Left kidney (tissue), 1 donor: ENCODE measurements at regions not wholly inside any gene's neighbourhood (a gene's known extent, or its start where the extent isn't known, plus 50 kb on each side); places are given as distances from the start of the nearest gene placed in this dataset.
A peak's percentile ranks its signal among the peaks of the same experiment; 100 is the strongest.
"Not testable (repeated sequence)": the region's sequence is repeated elsewhere in the genome, so short reads cannot be mapped to it uniquely, and the experiment has no call there.

Experiments
- DNase-seq: peaks from one replicate; pipeline ENCODE4 v3.0.0-alpha.2; 2013

DNA sequence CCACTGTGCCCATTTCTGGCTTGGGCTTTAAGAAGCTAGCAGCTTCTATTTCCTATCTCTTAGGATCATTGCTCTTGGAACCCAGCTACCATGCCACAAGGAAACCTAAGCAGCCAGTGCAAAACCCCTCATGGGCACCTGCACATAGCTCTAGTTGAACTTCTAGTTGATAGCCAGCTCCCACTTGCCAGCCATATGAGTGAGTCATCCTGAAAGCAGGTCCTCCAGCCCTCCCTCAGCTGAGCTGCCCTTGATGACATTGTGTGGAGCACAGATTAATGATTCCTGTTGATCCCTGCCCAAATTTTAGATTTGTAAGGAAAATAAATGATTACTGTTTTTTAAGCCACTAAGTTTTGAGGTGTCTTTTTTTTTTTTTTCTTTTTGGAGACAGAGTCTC, 234.2 kb upstream of the FBXO33 start:
- DNase-seq, result no peak

DNA sequence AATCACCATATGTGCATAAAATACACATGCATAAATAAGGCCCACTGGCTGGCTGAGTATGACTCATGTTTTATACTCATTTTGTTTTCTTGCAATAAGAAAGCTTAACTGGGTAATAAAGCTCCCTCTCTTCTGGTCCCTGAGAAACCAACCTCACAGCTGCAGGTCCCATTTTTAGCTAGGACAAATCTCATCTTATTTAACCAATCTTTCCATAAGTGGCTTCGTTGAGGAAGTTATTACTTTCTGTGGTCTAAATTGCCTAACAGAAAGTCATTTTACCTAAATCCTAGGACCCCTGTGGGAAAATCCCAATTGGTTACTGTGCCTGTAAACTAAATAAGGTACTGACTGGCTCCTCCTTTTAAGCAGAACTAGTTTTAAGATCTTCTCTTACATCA, 232.8 kb upstream of the FBXO33 start:
- no peak for DNase-seq

DNA sequence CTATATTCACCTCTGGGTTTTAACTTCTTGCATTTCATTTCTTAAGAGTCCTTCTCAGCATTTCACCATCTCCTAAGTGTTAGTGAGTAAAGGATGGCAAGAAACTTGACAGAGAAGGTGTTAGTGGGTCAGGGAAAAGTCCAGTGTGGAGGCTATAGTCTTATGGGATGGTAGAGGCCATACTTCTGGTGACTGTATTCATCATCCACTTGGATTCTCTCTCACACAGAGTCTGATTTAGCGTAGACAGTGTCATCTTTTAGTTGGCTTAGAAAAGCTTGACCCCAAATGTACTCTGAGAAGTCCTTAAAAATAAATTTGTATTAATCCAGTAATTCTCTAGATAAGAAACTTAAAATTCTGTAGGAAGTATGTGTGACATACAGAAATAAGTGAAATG, 232.4 kb upstream of the FBXO33 start:
- DNase-seq, result no peak

DNA sequence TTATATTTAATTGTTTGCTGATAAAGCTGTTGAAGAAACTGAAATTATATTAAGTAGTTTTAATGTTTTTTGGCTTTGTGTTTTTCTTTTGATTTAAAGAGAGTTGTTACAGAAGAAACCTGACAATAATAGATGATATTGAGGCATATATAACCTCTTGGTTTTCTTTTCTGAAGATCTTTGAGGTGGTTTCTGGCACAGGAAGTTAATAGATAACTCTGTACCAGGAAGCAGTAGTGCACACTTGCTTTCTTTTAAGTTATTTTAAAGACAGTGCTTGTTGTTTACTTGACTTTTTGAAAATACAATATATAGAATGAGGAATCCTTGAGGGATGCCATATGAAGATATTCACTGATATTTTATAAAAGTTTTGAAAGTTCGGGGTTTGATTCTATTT, 209.0 kb upstream of the FBXO33 start:
- DNase-seq, result no peak

DNA sequence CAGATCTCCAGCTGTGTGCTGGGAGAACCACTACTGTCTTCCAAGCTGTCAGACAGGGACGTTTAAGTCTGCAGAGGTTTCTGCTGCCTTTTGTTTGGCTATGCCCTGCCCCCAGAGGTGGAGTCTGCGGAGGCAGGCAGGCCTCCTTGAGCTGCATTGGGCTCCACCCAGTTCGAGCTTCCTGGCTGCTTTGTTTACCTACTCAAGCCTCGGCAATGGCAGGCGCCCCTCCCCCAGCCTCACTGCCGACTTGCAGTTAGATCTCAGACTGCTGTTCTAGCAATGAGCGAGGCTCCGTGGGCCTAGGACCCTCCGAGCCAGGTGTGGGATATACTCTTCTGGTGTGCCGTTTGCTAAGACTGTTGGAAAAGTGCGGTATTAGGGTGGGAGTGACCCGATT, 206.8 kb upstream of the FBXO33 start:
- DNase-seq, result not testable (repeated sequence)

DNA sequence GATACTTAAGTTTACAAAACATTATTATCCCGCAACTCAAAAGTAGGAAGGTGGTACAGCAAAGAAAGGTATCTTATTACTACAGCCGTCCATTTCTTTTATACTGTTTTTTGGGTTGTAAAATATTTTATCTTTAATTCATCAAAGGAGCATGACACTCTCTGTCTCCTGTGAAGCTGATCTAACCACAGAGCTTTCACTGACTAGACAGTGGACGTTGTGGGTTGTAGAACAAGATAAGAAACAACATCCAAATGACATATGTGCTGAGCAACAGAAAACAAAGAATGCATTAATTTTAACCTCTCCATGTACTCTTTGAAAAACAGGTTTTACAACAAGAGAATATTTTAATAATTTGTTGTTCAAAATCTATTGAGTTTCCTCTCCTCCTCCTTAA, 195.9 kb upstream of the FBXO33 start:
- no peak for DNase-seq

DNA sequence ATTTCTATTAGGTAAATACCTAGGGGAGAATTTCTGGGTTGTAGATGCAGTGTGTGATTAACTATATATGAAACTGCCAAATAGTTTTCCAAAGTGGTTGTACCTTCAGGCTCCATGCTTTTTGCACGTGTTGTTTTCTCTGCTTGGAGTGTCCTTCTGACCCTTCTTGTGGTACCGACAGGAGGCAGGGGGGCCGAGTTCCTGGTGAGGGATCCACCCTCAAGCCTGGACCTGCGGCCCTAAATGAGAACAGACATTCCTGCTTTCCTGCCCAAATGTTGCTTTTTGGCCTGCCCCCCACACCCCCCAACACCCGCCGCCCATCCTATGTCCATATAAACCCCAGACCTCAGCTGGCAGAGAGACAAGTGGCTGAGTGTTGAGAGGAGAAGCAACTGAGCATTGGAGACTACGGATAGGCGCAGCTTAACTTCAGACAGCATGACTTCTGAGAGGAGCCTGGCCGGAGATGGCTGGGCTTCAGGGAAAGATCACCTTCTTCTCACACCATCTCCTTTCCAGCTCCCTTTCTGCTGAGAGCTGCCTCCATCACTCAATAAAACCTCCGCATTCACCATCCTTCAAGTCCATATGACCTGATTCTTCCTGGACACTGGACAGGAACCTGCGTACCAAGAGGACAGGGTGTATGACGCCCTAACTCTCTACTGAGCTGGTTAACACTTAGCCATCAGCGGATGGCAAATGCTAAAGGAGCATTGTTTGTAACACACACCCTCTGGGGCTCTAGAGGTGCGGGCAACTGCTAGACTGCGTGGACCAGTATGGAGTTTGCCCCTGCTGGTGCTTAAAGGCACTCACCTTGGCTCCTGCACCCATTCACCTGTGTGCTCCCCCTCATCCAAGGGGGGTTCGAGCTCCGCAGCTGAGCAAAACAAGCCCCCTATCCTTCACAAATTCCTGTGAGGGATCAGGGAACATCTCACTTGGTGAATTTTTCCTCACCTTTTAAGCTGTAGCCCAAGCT, 194.7 kb upstream of the FBXO33 start:
- DNase-seq, result no peak

DNA sequence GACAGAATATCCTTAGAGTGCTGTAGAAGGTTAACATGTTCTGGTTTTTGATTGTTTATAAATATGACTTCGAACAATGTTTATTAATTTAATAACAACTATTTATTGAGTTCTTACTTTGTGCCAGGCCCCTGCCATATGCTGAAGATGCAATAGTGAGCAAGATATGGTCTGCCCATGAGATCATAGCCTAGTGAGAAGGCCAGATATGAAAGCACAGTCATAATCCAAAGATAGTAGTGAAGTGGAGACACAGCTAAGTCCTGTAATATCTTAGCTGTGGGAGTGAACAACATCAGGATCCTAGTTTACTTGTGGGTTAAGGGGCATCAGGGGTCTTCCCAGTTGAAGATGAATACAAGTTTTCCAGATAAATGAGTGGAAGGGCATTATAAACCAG, 189.4 kb upstream of the FBXO33 start:
- DNase-seq, result no peak

DNA sequence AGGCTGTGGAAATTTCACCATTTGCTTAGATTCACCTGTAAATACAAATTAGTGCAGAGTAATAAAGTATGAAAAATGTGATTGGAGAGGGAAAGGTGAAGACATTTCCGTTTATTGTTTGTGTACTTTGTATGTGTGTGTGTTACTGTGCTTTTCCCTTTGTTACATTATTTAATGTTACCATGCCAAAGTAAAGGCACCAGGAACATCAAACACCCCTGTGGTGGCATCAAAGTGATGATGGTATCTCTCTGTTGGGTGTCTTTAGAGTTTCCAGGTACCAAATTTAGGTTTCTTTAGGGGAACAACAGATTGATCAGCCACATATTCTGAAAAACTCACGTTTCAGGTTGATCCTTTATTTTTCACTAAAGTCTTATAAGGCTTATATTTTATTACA, 189.0 kb upstream of the FBXO33 start:
- DNase-seq, result no peak

DNA sequence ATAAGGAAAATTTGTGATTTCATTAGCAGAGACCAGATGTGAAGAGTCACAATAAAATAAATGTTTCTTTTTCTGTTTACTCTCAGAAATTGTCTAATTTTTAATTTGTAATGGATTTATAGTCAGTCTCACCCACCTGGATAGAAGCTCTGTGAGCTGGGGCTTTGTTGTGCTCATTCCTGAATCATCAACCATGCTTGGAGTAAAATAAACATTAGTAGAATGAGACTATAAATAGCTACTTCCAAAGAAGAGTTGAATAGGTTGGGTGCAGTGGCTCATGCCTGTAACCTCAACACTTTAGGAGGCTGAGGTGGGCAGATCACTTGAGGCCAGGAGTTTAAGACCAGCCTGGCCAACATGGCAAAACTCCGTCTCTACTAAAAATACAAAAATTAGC, 185.3 kb upstream of the FBXO33 start:
- DNase-seq, result no peak

DNA sequence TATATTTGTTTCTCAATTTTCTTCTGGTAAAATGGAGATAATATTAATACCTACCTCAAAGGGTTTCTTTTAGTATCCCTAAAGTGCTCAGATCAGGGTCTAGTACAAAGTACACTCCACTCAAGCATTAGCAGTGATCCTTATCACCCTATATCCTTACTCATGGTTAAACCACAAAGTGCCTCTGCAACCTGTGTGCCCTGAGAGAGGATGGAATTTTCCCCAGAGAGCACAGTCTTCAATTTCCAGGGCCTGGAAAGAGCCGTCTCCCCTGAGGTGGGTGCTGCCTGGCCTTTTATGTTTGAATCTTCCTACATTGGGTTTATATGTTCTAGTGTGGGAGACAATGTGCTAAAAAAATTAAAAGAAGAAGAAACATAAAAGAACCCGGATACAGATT, 183.1 kb upstream of the FBXO33 start:
- DNase-seq, result no peak

DNA sequence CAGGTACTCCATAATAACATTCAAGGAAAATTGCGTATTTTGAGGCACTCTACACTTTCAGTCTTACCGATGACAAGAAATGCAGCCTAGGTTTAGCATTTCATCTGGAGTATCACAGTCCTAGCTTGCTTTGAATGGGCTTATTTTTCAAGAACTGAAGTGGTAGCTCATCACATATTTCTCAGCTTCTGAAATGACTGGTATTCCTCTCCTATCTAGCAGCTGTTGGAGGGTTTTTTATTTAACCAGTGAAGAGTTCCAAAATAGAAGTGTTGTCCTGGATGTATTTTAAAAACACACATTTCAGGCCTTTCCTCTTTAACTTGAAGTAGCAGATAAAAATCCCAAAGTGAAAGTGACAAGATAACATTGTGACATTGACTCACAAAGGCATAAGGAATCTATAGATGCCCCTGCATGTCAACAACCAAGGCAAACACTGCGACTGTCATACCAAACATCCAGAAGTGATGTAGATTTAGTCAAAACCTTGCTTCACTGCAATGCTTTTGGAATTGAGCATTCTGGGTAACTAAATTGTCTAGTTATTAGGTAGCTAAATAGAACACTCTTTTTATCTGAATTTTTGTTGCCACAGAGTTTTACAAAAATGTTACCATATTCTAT, 182.2 kb upstream of the FBXO33 start:
- no peak for DNase-seq

DNA sequence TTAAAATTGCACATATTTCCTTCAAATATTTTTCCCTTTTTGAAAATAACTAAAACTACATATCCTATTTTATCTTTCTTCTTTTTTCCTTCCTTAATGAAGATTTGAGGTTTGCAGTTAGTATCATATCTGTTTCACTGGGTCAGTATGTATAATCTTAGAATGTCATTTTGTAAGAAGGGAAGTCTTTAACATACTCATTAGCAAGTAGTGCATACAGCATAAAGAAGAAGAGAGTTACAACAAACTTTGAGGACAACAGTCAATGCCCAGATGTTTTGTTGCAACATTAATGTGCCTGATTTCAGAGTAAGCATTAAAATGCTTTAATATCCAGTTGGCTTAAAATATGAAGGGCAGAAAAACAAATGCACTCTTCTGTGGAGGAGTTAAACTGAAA, 176.9 kb upstream of the FBXO33 start:
- no peak for DNase-seq

DNA sequence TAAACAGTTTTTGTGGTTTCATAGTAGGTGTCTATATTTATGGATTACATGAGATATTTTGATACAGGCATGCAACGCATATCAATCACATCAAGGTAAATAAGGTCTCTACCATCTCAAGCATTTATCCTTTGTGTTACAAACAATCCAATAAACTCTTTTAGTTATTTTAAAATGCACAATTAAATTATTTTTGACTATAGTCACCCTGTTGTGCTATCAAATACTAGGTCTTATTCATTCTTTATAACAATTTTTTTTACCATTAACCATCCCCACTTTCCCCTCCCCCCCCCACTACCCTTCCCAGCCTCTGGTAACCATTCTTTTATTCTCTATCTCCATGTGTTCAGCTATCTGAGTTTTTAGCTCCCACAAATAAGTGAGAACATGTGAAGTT, 175.7 kb upstream of the FBXO33 start:
- no peak for DNase-seq

DNA sequence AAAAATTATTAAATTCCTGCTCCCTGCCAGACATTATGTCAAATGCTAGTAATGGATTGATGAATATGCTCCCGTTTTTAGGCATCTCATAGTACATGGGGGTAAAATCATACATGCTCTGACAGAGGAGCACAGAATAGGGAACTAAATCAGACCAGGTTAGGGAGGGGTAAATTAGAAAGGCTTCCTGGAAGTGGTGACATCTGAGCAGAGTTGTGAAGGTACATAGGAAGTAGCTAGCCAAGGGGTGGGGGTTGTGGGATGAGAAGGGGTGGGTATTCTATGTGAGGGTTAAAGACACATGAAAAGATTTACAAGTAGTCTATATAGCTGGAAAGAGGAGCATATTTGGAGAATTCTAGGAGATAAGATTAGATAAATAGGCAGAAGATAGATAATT, 171.7 kb upstream of the FBXO33 start:
- DNase-seq, result no peak

DNA sequence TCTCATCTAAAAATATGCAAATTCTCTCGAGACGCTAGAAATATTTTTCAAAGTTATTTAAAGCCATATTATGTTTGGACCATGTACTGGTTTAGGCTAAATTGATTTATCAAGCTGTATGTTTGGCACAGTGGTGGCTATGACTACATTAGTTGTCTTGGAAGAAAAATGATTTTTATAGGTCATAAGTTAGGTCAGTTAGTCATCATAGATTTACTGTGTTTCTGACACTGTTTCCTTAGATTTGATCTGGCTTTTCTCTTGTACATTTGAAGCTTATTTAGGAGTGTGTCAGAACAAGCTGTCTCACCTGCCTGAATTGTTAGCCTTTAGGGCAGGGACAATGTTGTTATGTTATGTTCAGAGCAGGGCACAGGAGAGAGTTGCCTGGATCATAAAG, 161.1 kb upstream of the FBXO33 start:
- DNase-seq, result no peak

DNA sequence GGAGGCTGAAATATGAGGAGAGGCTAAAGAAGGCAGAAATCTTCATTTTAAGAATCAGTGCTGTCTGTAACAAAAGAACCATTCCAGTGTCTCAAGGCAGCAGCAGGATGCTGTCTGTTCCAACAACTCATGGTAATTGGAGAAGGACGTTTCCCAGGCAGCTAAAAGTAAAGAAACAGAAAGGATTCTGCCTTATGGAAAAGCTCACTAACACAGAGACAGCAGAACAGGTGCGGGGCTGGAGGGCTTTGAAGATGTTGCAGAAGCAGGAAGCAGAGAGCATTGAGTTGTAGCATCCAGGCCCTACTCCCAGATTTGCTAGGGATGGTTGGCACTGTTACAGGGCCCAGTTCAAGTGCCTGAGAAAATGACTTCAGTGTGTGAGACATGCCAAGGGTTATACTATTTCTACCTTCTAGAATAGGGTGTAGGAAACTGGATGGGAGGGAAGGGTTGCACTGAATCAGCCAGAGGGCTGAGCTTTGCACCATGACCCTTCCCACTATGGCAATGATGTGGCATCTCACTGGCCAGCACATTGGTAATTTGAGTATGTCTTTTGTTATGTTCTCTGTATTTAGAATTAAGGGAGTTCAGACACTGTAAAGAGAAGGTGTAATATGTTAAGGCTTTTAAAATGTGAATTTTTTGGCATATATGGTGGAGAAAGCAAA, 160.0 kb upstream of the FBXO33 start:
- peak; percentile 33 for DNase-seq

DNA sequence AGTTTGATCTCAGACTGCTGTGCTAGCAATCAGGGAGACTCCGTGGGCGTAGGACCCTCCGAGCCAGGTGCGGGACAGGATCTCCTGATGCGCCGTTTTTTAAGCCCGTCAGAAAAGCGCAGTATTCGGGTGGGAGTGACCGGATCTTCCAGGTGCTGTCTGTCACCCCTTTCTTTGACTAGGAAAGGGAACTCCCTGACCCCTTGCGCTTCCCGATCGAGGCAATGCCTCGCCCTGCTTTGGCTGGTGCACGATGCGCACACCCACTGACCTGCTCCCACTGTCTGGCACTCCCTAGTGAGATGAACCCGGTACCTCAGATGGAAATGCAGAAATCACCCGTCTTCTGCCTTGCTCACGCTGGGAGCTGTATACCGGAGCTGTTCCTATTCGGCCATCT, 157.6 kb upstream of the FBXO33 start:
- DNase-seq, result not testable (repeated sequence)

DNA sequence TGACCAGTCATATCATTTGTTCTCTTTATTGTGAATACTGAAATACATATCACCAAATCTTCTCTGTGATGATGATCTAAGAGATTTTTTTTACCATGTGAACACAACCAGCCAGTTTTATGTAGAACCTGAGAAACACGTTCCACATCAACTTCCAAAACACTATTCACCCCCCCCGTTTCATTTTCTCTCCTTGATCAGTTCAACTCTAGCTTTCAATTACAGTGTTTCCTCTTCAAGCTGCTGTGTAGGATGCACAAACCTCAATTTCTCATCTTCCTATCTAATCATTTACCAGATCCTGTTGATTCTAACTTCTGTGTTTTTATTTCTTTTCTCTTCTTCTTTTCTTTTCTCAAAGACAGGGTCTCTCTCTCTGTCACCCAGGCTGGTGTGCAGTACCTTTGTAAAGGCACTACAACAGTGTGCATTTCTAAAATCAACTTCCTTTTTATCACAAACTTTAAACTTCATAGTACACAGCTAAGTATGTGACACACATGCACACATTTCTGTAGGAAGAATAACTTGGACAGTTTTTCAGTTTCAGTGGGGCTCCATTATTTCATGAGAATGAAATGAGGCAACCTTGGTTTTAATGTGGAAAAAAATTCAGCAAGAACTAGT, 149.9 kb upstream of the FBXO33 start:
- no peak for DNase-seq

DNA sequence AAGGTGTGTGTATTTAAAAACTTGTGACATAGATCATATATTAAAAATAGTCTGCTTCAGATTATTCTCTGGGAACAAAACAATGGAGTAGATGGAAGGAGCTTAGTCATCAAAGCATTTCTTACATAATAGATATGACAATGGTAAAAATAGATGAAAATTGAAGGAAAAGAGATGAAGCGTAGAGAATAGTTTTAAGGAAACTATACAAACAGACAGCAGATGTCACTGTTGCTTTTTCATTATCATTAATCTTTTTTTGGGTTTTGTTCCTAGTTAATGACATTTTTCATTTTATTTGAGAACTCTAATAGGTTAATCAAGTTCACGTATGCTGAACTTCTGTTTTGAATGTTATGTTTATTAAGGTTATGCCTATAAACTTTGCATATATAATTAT, 149.2 kb upstream of the FBXO33 start:
- no peak for DNase-seq

DNA sequence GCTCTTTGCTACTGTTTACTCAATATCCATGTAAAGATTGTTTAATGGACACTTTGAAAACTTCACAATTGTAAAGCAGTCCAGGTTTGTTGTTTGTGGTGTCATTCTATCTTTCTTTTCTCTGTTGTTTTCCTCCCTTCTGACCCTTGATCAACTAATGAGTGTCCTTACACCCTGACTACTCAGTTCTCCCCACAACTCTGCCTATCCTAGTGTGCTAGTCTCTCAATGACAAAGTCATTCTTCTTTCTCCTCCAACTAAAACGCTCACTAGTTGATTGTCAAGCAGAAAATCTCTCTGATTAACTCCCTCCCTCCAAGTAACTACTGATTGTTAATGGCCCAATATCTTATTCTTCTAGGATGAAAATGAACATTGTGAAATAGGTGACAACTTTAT, 148.5 kb upstream of the FBXO33 start:
- no peak for DNase-seq

DNA sequence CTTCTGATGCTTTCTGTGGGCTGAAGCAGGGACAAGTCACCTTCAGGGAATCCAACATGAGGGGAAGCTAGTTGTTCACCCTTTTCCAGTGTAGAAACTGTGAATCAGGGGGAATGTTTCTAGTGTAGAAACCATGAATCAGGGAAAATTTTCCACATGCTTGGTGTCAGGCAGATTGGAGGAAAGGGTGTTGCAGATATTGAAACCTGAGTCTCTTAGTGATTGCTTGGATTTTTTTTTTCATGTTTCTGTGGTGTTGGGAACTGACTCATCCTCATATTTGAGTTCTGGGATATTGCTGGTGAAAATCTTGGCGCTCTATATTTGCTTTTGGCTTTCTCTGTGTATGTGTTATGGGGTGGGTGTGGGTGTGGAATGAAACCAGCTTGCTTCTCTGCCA, 144.5 kb upstream of the FBXO33 start:
- DNase-seq, result no peak

DNA sequence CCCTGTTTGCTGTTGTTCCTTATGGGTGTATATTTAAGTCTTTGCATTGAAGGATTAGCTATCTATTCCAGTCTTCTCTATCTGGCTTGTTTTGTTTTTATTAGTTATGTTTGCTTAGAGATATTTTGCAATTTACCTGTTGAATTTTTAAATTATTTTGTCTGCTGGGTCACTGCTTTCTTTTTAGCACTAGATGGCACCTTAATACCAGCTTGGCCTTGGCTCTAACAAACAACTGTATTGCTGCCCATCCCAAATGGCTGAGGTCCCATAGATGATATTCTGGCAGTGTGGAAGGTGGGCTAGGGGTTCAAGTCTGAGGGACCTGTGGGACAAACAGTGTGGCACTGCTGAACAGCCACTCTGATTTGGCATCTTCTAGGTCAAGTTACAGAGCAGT, 144.0 kb upstream of the FBXO33 start:
- no peak for DNase-seq
